ENCODE measurements at regions not wholly inside any gene's neighbourhood (a gene's known extent, or its start where the extent isn't known, plus 50 kb on each side); places are given as distances from the start of the nearest gene placed in this dataset.

DNA sequence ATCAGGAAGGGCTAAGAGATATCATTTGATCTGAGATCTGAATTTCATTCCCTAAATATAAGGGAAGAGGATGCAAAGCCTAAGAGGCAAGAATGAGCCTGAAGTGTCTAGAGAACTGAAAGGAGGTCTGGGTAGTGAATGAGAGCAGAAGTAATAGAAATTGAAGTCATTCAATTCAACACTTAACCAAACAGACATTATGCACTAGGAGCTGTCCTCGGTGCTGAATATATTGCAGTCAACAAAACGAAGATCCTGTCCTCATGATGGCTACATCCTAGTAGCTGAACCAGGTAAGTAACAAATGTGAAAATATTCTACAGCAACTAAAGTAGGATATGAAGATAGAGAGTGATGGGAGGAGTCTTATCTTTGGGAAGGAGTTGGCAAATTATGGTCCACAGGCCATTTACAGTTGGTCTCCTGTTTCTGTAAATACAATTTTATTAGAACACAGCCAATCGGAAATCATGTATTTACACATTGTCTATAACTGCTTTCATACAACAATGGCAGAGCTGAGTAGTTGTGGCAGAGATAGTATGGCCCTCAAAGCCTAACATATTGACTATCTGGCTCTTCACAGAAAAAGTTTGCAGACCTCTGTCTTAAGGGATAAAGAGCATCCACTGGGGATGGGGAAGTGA is 192.9 kb upstream of the CADPS start:
- no peak overlapping the region for H3K27ac ChIP-seq (ENCODE audit: low read depth, low read length, poor library complexity, severe bottlenecking)
- H3K27me3 ChIP-seq (ENCODE audit: insufficient read depth, low read length): no peaks in the 10 kb centered on the region
- no peaks in the 10 kb centered on the region for H3K4me1 ChIP-seq (ENCODE audit: insufficient read depth, low read length, severe bottlenecking)
- no peaks in the 10 kb centered on the region for H3F3A ChIP-seq (ENCODE audit: insufficient read depth, low read length)
- H3K9me2 ChIP-seq (ENCODE audit: low read depth, low read length): no peaks in the 10 kb centered on the region
- no peaks in the 10 kb centered on the region for H4K20me1 ChIP-seq (ENCODE audit: insufficient read depth, low read length)
- no peak for TF ChIP-seq EZH2 (IDR thresholded peaks at IDR 0.05; ENCODE audit: borderline replicate concordance, low read length)
- TF ChIP-seq, protein P1, sequence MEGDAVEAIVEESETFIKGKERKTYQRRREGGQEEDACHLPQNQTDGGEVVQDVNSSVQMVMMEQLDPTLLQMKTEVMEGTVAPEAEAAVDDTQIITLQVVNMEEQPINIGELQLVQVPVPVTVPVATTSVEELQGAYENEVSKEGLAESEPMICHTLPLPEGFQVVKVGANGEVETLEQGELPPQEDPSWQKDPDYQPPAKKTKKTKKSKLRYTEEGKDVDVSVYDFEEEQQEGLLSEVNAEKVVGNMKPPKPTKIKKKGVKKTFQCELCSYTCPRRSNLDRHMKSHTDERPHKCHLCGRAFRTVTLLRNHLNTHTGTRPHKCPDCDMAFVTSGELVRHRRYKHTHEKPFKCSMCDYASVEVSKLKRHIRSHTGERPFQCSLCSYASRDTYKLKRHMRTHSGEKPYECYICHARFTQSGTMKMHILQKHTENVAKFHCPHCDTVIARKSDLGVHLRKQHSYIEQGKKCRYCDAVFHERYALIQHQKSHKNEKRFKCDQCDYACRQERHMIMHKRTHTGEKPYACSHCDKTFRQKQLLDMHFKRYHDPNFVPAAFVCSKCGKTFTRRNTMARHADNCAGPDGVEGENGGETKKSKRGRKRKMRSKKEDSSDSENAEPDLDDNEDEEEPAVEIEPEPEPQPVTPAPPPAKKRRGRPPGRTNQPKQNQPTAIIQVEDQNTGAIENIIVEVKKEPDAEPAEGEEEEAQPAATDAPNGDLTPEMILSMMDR (IDR thresholded peaks at IDR 0.05; ENCODE audit: low read length): no peak
- no peak overlapping the region for H3K4me2 ChIP-seq (ENCODE audit: low read length)
- no peak overlapping the region for H3K9ac ChIP-seq (ENCODE audit: low read length)
- no peak overlapping the region for H2AFZ ChIP-seq (ENCODE audit: low read length)
- no peak overlapping the region for H3K4me3 ChIP-seq (ENCODE audit: low read depth, low read length, poor library complexity, severe bottlenecking)
- no peaks in the 10 kb centered on the region for H3K36me3 ChIP-seq (ENCODE audit: insufficient read depth, low read length)
- H3K79me2 ChIP-seq (ENCODE audit: insufficient read depth, low read length): no peaks in the 10 kb centered on the region
- no peaks in the 10 kb centered on the region for H3K9me3 ChIP-seq (ENCODE audit: low read length)

DNA sequence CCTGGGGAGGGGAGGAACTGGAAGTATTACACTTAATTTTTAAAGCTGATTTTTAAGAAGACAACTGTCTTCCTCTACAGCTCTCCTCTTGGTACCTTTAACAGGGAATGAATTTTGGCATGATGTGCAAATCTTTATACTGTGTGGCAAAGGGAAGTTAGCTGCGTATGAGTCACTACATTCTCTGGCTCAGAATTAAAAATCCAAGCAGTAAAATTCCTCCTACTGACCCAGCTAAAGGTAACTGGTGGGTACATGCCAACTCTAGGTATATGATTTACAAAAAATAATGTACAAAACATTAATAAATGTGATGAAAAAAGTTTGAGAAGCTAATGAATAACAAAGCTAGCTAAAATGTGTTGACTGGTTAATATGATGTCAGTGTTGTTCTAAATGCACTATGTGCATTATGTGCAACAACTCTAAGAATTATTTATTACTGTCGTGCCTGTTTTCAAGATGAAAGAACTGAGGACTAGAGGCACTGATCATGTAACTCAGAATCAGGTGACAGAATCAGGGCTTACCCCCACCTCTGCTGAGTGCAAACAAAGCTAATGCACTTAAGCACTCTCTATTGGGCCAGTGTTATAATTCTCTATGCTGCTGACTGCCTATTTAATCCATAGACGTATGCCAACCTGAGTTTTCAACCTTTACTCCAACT is 194.7 kb upstream of the CADPS start:
- Histone ChIP-seq H3K27me3 (ENCODE audit: insufficient read depth, low read length) (no peaks in the 10 kb centered on the region), H3K27ac (ENCODE audit: low read depth, low read length, poor library complexity, severe bottlenecking) (no peak overlapping the region), H3F3A (ENCODE audit: insufficient read depth, low read length) (no peaks in the 10 kb centered on the region), H3K9ac (ENCODE audit: low read length) (no peak overlapping the region), H3K4me1 (ENCODE audit: insufficient read depth, low read length, severe bottlenecking) (no peaks in the 10 kb centered on the region), H2AFZ (ENCODE audit: low read length) (no peak overlapping the region), H3K9me3 (ENCODE audit: low read length) (no peaks in the 10 kb centered on the region), H3K4me2 (ENCODE audit: low read length) (no peak overlapping the region), H3K79me2 (ENCODE audit: insufficient read depth, low read length) (no peaks in the 10 kb centered on the region), H3K36me3 (ENCODE audit: insufficient read depth, low read length) (no peaks in the 10 kb centered on the region), H3K4me3 (ENCODE audit: low read depth, low read length, poor library complexity, severe bottlenecking) (no peak overlapping the region), H3K9me2 (ENCODE audit: low read depth, low read length) (no peaks in the 10 kb centered on the region), H4K20me1 (ENCODE audit: insufficient read depth, low read length) (no peaks in the 10 kb centered on the region)
- TF ChIP-seq, protein P1 (IDR thresholded peaks at IDR 0.05; ENCODE audit: low read length): no peak
- TF ChIP-seq EZH2 (IDR thresholded peaks at IDR 0.05; ENCODE audit: borderline replicate concordance, low read length): no peak

DNA sequence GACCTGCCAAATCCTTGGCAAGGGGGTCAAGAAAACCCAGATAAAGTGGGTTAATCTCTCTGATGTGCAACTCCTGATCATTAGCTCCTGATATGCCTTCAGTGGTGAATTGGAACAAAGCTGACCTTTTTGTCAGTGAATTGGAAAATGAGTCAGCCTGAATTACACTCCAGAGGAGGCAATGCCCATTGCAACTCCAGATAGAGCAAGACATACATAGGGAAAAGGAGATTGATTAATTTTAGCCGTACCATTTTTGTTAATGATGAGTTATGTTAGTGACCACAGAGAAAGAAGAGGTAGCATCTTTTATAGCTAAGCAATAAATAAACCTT is 195.2 kb upstream of the CADPS start:
- no peaks in the 10 kb centered on the region for H3F3A ChIP-seq (ENCODE audit: insufficient read depth, low read length)
- H3K27me3 ChIP-seq (ENCODE audit: insufficient read depth, low read length): no peaks in the 10 kb centered on the region
- TF ChIP-seq, protein P1 (IDR thresholded peaks at IDR 0.05; ENCODE audit: low read length): no peak
- TF ChIP-seq EZH2 (IDR thresholded peaks at IDR 0.05; ENCODE audit: borderline replicate concordance, low read length): no peak
- no peak overlapping the region for H3K4me2 ChIP-seq (ENCODE audit: low read length)
- H3K4me1 ChIP-seq (ENCODE audit: insufficient read depth, low read length, severe bottlenecking): no peaks in the 10 kb centered on the region
- no peaks in the 10 kb centered on the region for H4K20me1 ChIP-seq (ENCODE audit: insufficient read depth, low read length)
- H3K9me2 ChIP-seq (ENCODE audit: low read depth, low read length): no peaks in the 10 kb centered on the region
- H3K9ac ChIP-seq (ENCODE audit: low read length): no peak overlapping the region
- H3K36me3 ChIP-seq (ENCODE audit: insufficient read depth, low read length): no peaks in the 10 kb centered on the region
- no peak overlapping the region for H2AFZ ChIP-seq (ENCODE audit: low read length)
- H3K79me2 ChIP-seq (ENCODE audit: insufficient read depth, low read length): no peaks in the 10 kb centered on the region
- no peaks in the 10 kb centered on the region for H3K9me3 ChIP-seq (ENCODE audit: low read length)
- H3K27ac ChIP-seq (ENCODE audit: low read depth, low read length, poor library complexity, severe bottlenecking): no peak overlapping the region
- no peak overlapping the region for H3K4me3 ChIP-seq (ENCODE audit: low read depth, low read length, poor library complexity, severe bottlenecking)
